Heart left ventricle (tissue), 13 donors: ENCODE measurements at regions not wholly inside any gene's neighbourhood (a gene's known extent, or its start where the extent isn't known, plus 50 kb on each side); places are given as distances from the start of the nearest gene placed in this dataset.

Source experiments
- CTCF ChIP-seq, 12 donors: fragments of 200-600 bp; sonication (generic) in 4 of 12; IDR thresholded peaks; one replicate each; pipeline versions ENCODE4 v1.5.0 to v1.8.0; 2018 to 2022; ENCODE audit warnings: antibody characterized with exemption in 12 of 12, mild to moderate bottlenecking in 5 of 12
- POLR2A ChIP-seq, 2 donors: fragments of 450-650 bp; IDR thresholded peaks; one replicate each; pipeline ENCODE4 v1.6.1; 2017; ENCODE audit warnings: antibody characterized with exemption in 2 of 2, mild to moderate bottlenecking in 2 of 2, moderate library complexity in 2 of 2
- donor health status: ischemic (EF 13 %, LVEDD 7.1; RV severe dilation, severe dysfunction).
- donor health status: DM: no; HTN: yes; CAD: no.
- donor health status: DM: no; HTN: no; CAD: no.
- donor health status: ischemic (EF 25% LVEDD 6.9; RV normal size, moderate dysfunction).
- donor health status: ischemic (EF 25% LVEDD 5.7; RV mildly dilated, moderate dysfunction).
- donor health status: ischemic (EF 35%, LVEDD 5.7; RV mildly dilated, moderate dysfunction).
- donor health status: nonischemic (EF 11% LVEDD 7.7; RV severe dilation, severe dysfunction).
- donor health status: DM: yes; HTN: yes; CAD: no.
- donor health status: PGD.
- donor health status: ischemic (EF 29% LVEDD 5.4; RV normal size, mild dysfunction).
- donor health status: nonischemic (EF 23%, LVEDD 6.1; RV moderate dilation, normal function).

- TF ChIP-seq POLR2A (IDR thresholded peaks at IDR 0.05) (no peak), CTCF (IDR thresholded peaks at IDR 0.05) (peak; percentile 73 to 91 (median 82))
These were observed 320.2 kb downstream of the GRIN2B start for GRCh38 chr12:13661005-13661887.
